ENCODE measurements at regions not wholly inside any gene's neighbourhood (a gene's known extent, or its start where the extent isn't known, plus 50 kb on each side); places are given as distances from the start of the nearest gene placed in this dataset.

- Histone ChIP-seq H3K9ac (ENCODE audit: control insufficient read depth, insufficient read depth, low read length) (no peak overlapping the region), H3K4me2 (ENCODE audit: control insufficient read depth, insufficient read depth) (no peak overlapping the region), H3K4me1 (ENCODE audit: control insufficient read depth, insufficient read depth, low read length) (no peaks in the 10 kb centered on the region), H4K20me1 (ENCODE audit: control insufficient read depth, insufficient read depth) (no peaks in the 10 kb centered on the region), H3K79me2 (ENCODE audit: control insufficient read depth, insufficient read depth, low read length) (no peaks in the 10 kb centered on the region), H3K36me3 (ENCODE audit: control insufficient read depth in 2 of 2, insufficient read depth in 2 of 2, low read length in 1 of 2) (no peaks in the 10 kb centered on the region), H3K27ac (ENCODE audit: control insufficient read depth, insufficient read depth) (no peak overlapping the region), H3K4me3 (no peak overlapping the region), H2AFZ (ENCODE audit: control insufficient read depth, low read depth, low read length) (no peak overlapping the region), H3K9me3 (replicated peaks; ENCODE audit: control insufficient read depth, insufficient read depth, low read length) (no peaks in the 10 kb centered on the region), H3K27me3 (replicated peaks in 1 of 2; ENCODE audit: control insufficient read depth in 2 of 2, insufficient read depth in 2 of 2, low read length in 1 of 2) (no peaks in the 10 kb centered on the region)
- SMC1A ChIA-PET (ENCODE audit: uncharacterized antibody, unreplicated experiment), result no interaction called here
- intact Hi-C loops (cut with micrococcal nuclease; ENCODE audit: unreplicated experiment), result no loop called here
- DNase-seq (ENCODE audit: low read depth, low spot score) (no peak), FAIRE-seq (no peak), ATAC-seq (no peak)
- in situ Hi-C loops (cut with MboI), result no loop called here
- no TSS peak for BruUV-seq (replicated peaks)
- RAD21 ChIA-PET (ENCODE audit: unreplicated experiment), result no interaction called here
- POLR2A ChIA-PET, result no interaction called here
- TF ChIP-seq EZH2 (IDR thresholded peaks at IDR 0.05; ENCODE audit: borderline replicate concordance, control insufficient read depth, low read depth, low read length), result no peak
- TF ChIP-seq FOXM1 (IDR thresholded peaks at IDR 0.05; ENCODE audit: low read depth, low read length), result no peak
- no peak for TF ChIP-seq MYB (IDR thresholded peaks at IDR 0.05; ENCODE audit: borderline replicate concordance, low read depth, low read length)
- no peak for TF ChIP-seq HDAC6 (IDR thresholded peaks at IDR 0.05; ENCODE audit: unreplicated experiment)
- TF ChIP-seq IRF3 (IDR thresholded peaks at IDR 0.05), result no peak
- TF ChIP-seq RELA (IDR thresholded peaks at IDR 0.05; ENCODE audit: borderline replicate concordance, partially characterized antibody), result no peak
- no peak for TF ChIP-seq ZZZ3 (IDR thresholded peaks at IDR 0.05; ENCODE audit: control insufficient read depth, insufficient read length, low read depth)
- no peak for TF ChIP-seq HDGF (IDR thresholded peaks at IDR 0.05)
- CTCF ChIA-PET, result no interaction called here
- 46% methylated on average over 2 of the region's 2 CpGs for WGBS (ENCODE audit: insufficient coverage, insufficient replicate concordance, low lambda C conversion rate, missing lambda C conversion rate)
Observed at GRCh38 chr10:42948040-42948439, 128.8 kb upstream of the RET start.

GRCh38 chr10:42949287-42949686 is 127.6 kb upstream of the RET start:
- Histone ChIP-seq H3K4me1 (ENCODE audit: control insufficient read depth, insufficient read depth, low read length) (no peaks in the 10 kb centered on the region), H3K36me3 (ENCODE audit: control insufficient read depth in 2 of 2, insufficient read depth in 2 of 2, low read length in 1 of 2) (no peaks in the 10 kb centered on the region), H2AFZ (ENCODE audit: control insufficient read depth, low read depth, low read length) (no peak overlapping the region), H3K27me3 (replicated peaks in 1 of 2; ENCODE audit: control insufficient read depth in 2 of 2, insufficient read depth in 2 of 2, low read length in 1 of 2) (no peaks in the 10 kb centered on the region), H3K79me2 (ENCODE audit: control insufficient read depth, insufficient read depth, low read length) (no peaks in the 10 kb centered on the region), H3K27ac (ENCODE audit: control insufficient read depth, insufficient read depth) (no peak overlapping the region), H3K4me2 (ENCODE audit: control insufficient read depth, insufficient read depth) (no peak overlapping the region), H4K20me1 (ENCODE audit: control insufficient read depth, insufficient read depth) (no peaks in the 10 kb centered on the region), H3K9me3 (replicated peaks; ENCODE audit: control insufficient read depth, insufficient read depth, low read length) (no peaks in the 10 kb centered on the region), H3K4me3 (no peak overlapping the region), H3K9ac (ENCODE audit: control insufficient read depth, insufficient read depth, low read length) (no peak overlapping the region)
- FAIRE-seq (no peak), ATAC-seq (no peak), DNase-seq (ENCODE audit: low read depth, low spot score) (no peak)
- BruUV-seq (replicated peaks), result no TSS peak
- SMC1A ChIA-PET (ENCODE audit: uncharacterized antibody, unreplicated experiment), result no interaction called here
- POLR2A ChIA-PET, result no interaction called here
- WGBS (ENCODE audit: insufficient coverage, insufficient replicate concordance, low lambda C conversion rate, missing lambda C conversion rate), result 33% methylated on average over 2 of the region's 2 CpGs
- RAD21 ChIA-PET (ENCODE audit: unreplicated experiment), result no interaction called here
- no peak for TF ChIP-seq PAX8 (IDR thresholded peaks at IDR 0.05)
- no peak for TF ChIP-seq ZNF384 (IDR thresholded peaks at IDR 0.05; ENCODE audit: borderline replicate concordance, low read depth, low read length)
- TF ChIP-seq NR2F1 (conservative IDR thresholded peaks at IDR 0.05), result no peak
- TF ChIP-seq PRDM15 (CRISPR knock-in tag; IDR thresholded peaks at IDR 0.05), result no peak
- TF ChIP-seq CBFB (IDR thresholded peaks at IDR 0.05; ENCODE audit: low read depth), result no peak
- no peak for TF ChIP-seq SREBF2 (IDR thresholded peaks at IDR 0.05; ENCODE audit: low read length)
- TF ChIP-seq EZH2 (IDR thresholded peaks at IDR 0.05; ENCODE audit: borderline replicate concordance, control insufficient read depth, low read depth, low read length), result no peak
- TF ChIP-seq FOXK2 (IDR thresholded peaks at IDR 0.05), result no peak
- no peak for TF ChIP-seq ETV6 (conservative IDR thresholded peaks at IDR 0.05 in 1 of 2, IDR thresholded peaks at IDR 0.05 in 1 of 2; ENCODE audit: borderline replicate concordance in 1 of 2, low read depth in 1 of 2)
- intact Hi-C loops (cut with micrococcal nuclease; ENCODE audit: unreplicated experiment) (no loop called here), in situ Hi-C loops (cut with MboI) (no loop called here)
- CTCF ChIA-PET, result no interaction called here

Measured in GM12878 (cell line).